ENCODE measurements at regions not wholly inside any gene's neighbourhood (a gene's known extent, or its start where the extent isn't known, plus 50 kb on each side); places are given as distances from the start of the nearest gene placed in this dataset.
"Not testable (repeated sequence)": the region's sequence is repeated elsewhere in the genome, so short reads cannot be mapped to it uniquely, and the experiment has no call there.

GRCh38 chr11:45395421-45395820, 109.3 kb upstream of the SYT13 start:
- H3K4me3 ChIP-seq = no peak overlapping the region
- H3K4me1 ChIP-seq = peaks cover 13% of the 10 kb centered on the region
- no peak for TF ChIP-seq Cebpa-rat (IDR thresholded peaks at IDR 0.05)
- peaks cover 37% of the 10 kb centered on the region; the same call in 1 of the 2 replicates for H4K20me1 ChIP-seq
- no peak overlapping the region for H3K27ac ChIP-seq
- no peak overlapping the region for H3K4me2 ChIP-seq
- H3K9me3 ChIP-seq = no peaks in the 10 kb centered on the region
- no peaks in the 10 kb centered on the region for H3K36me3 ChIP-seq
- peaks cover 34% of the 10 kb centered on the region; the same call in 1 of the 2 replicates for H3K27me3 ChIP-seq
- no peak overlapping the region for H3K9ac ChIP-seq

DNA sequence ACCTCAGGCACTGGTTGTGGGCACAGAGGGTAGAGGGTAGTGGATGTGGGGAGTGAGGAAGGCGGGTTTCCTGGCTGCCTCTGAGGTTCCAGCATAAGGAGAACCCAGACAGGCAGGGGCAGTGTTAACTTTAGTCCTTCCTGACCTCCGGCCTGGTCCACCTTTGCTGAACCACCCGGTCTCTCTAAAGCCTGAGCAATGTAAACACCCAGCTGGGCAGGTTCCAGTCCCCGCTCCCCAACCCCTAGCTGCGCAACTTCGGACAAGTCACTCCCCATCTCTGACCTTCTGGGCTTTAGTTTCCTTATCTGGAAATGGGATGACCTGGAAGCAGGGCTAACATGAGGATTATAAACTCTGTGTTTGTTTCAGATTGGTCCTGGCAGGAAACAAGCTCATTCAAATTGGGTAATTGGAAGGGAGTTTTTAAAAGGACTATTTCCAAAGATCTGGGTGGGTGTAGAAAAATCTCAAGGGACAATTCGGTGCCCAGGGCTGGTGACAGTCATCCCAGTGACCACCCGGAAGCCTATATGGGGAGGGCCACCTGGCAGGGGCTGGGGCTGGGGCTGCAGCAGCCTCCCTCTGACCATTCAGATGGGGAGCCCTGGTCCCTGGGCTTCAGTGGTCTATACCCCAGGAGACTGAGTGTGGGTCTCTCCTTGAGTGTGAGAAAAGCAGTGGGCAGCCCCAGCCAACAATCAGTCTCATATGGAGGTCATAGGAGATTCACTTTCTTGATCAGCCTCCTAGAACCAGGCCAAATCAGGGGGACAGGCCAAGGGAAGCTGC, 108.3 kb upstream of the SYT13 start:
- no peak overlapping the region for H3K4me3 ChIP-seq
- no peak overlapping the region for H3K27ac ChIP-seq
- H3K4me2 ChIP-seq = no peak overlapping the region
- H3K9me3 ChIP-seq = no peaks in the 10 kb centered on the region
- no peak overlapping the region for H3K9ac ChIP-seq
- no peaks in the 10 kb centered on the region for H3K36me3 ChIP-seq
- no peak for TF ChIP-seq Cebpa-rat (IDR thresholded peaks at IDR 0.05)
- H4K20me1 ChIP-seq = peaks cover 47% of the 10 kb centered on the region; the same call in 1 of the 2 replicates
- peaks cover 11% of the 10 kb centered on the region for H3K4me1 ChIP-seq
- peaks cover 43% of the 10 kb centered on the region; the same call in 1 of the 2 replicates for H3K27me3 ChIP-seq

DNA sequence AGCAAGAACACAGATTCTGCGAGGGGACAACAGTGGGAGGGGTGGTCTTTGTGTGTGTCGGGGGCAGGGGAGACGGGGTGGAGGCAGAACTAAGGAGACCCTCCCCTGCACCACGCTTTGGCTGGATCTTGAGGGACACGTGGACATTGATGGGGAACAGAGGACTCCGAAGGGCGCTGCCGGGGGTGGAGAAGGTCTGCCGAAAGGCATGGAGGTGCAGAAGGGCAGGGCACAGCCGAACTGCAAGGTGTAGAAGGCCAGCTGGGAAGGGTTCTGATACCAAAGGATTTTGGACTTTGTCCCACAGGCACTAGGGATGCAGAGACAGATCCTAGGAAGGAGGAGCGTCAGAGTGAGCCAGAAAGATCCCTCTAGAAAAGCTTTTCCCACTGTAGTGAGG, 107.7 kb upstream of the SYT13 start:
- no peaks in the 10 kb centered on the region for H3K36me3 ChIP-seq
- no peak for TF ChIP-seq Cebpa-rat (IDR thresholded peaks at IDR 0.05)
- H3K4me3 ChIP-seq = no peak overlapping the region

GRCh38 chr11:45393334-45393733, 107.2 kb upstream of the SYT13 start:
- no peak for TF ChIP-seq Cebpa-rat (IDR thresholded peaks at IDR 0.05)
- Histone ChIP-seq H3K4me1 (0 out of 2 replicates have a peak, but pooled peaks cover 4% of the 10 kb centered on the region), H3K27ac (no peak overlapping the region), H3K27me3 (peaks cover 55% of the 10 kb centered on the region), H3K4me3 (no peak overlapping the region), H3K9me3 (no peaks in the 10 kb centered on the region), H3K9ac (no peak overlapping the region), H3K4me2 (no peak overlapping the region), H3K36me3 (no peaks in the 10 kb centered on the region), H4K20me1 (peaks cover 55% of the 10 kb centered on the region; the same call in 1 of the 2 replicates)

More for the DNA sequence above, 107.7 kb upstream of the SYT13 start:
- H3K9ac ChIP-seq = no peak overlapping the region
- H3K27ac ChIP-seq = no peak overlapping the region
- H3K27me3 ChIP-seq = peaks cover 50% of the 10 kb centered on the region
- peaks cover 5% of the 10 kb centered on the region for H3K4me1 ChIP-seq
- peaks cover 52% of the 10 kb centered on the region; the same call in 1 of the 2 replicates for H4K20me1 ChIP-seq
- no peaks in the 10 kb centered on the region for H3K9me3 ChIP-seq
- H3K4me2 ChIP-seq = no peak overlapping the region

- Histone ChIP-seq H3K4me3 (no peak overlapping the region), H3K27ac (no peak overlapping the region), H4K20me1 (peaks cover 62% of the 10 kb centered on the region; the same call in 1 of the 2 replicates), H3K9ac (no peak overlapping the region), H3K36me3 (no peaks in the 10 kb centered on the region), H3K4me2 (no peak overlapping the region), H3K4me1 (0 out of 2 replicates have a peak, but pooled peaks cover 4% of the 10 kb centered on the region), H3K9me3 (no peaks in the 10 kb centered on the region), H3K27me3 (peaks cover 61% of the 10 kb centered on the region)
- no peak for TF ChIP-seq Cebpa-rat (IDR thresholded peaks at IDR 0.05)
These were observed 106.5 kb upstream of the SYT13 start for GRCh38 chr11:45392591-45393091.

DNA sequence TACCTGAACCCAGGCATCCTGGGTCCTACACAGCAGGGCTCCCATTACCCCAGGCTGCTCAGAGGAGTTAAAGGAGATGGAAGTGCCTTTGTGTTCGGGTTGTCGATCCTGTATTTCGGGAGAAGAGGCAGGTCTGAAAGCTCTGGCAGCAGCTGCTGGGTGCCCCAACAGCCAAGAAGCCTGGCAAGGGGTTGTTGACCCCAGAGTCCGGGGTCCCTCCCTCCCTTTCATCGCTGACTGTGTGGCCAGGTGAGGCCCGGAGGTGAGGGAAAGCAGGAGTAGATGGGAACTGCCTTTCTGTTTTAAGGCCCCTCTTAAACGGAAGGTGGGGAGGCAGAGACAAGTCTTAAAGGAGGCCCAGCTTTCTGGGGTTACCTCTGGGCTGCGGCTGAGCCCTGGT, 106.0 kb upstream of the SYT13 start:
- H4K20me1 ChIP-seq = peaks cover 67% of the 10 kb centered on the region; the same call in 1 of the 2 replicates
- no peaks in the 10 kb centered on the region for H3K9me3 ChIP-seq
- no peak for TF ChIP-seq Cebpa-rat (IDR thresholded peaks at IDR 0.05)
- H3K27me3 ChIP-seq = peaks cover 66% of the 10 kb centered on the region
- H3K4me1 ChIP-seq = 0 out of 2 replicates have a peak, but pooled peaks cover 4% of the 10 kb centered on the region
- H3K27ac ChIP-seq = no peak overlapping the region
- no peak overlapping the region for H3K9ac ChIP-seq
- no peak overlapping the region for H3K4me3 ChIP-seq
- no peak overlapping the region for H3K4me2 ChIP-seq
- H3K36me3 ChIP-seq = no peaks in the 10 kb centered on the region

DNA sequence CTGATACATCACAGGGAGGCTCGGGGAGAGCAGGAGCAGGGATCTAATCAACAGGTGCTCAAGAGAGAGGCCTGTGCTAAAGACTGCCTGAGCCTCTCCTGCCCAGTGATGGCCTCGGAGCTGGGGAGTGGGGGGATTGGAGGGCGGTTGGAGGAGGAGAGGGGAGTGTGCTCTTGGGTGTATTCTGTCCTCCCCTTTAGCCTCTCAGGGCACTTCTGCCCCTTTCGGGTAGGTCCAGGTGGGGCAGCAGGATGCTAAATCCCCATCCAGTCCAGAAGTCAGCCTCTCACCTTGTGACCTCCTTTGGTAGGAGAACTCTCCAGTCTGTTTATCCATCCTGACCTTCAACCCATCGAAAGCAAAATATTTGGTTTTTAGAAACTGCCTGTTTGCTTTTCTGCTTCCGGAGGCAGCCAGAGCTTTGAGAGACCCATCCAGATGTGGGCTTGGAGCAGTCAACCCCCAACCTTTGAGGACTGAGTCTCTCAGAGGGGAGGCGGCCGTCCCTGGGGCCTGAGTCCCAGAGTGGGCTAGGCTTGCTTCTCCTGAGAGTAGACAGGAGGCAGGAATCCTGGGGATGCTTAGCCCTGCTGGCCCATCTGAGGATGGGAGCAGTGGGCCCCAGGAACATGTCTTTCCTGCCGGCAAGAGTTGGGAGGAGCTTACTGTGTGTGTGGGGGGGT, 105.2 kb upstream of the SYT13 start:
- no peak overlapping the region for H3K4me3 ChIP-seq
- peaks cover 75% of the 10 kb centered on the region; the same call in 1 of the 2 replicates for H4K20me1 ChIP-seq
- H3K4me1 ChIP-seq = 0 out of 2 replicates have a peak, but pooled peaks cover 4% of the 10 kb centered on the region
- no peaks in the 10 kb centered on the region for H3K9me3 ChIP-seq
- no peak overlapping the region for H3K27ac ChIP-seq
- no peak overlapping the region for H3K4me2 ChIP-seq
- H3K36me3 ChIP-seq = no peaks in the 10 kb centered on the region
- H3K27me3 ChIP-seq = peaks cover 75% of the 10 kb centered on the region
- H3K9ac ChIP-seq = no peak overlapping the region
- TF ChIP-seq Cebpa-rat (IDR thresholded peaks at IDR 0.05) = no peak

GRCh38 chr11:45390407-45390806, 104.3 kb upstream of the SYT13 start:
- peaks cover 84% of the 10 kb centered on the region for H3K27me3 ChIP-seq
- no peaks in the 10 kb centered on the region for H3K9me3 ChIP-seq
- H3K4me3 ChIP-seq = no peak overlapping the region
- no peak overlapping the region for H3K4me2 ChIP-seq
- peaks cover 82% of the 10 kb centered on the region for H4K20me1 ChIP-seq
- H3K4me1 ChIP-seq = peaks cover 5% of the 10 kb centered on the region
- no peak overlapping the region for H3K9ac ChIP-seq
- H3K27ac ChIP-seq = no peak overlapping the region
- no peak for TF ChIP-seq Cebpa-rat (IDR thresholded peaks at IDR 0.05)
- H3K36me3 ChIP-seq = no peaks in the 10 kb centered on the region

DNA sequence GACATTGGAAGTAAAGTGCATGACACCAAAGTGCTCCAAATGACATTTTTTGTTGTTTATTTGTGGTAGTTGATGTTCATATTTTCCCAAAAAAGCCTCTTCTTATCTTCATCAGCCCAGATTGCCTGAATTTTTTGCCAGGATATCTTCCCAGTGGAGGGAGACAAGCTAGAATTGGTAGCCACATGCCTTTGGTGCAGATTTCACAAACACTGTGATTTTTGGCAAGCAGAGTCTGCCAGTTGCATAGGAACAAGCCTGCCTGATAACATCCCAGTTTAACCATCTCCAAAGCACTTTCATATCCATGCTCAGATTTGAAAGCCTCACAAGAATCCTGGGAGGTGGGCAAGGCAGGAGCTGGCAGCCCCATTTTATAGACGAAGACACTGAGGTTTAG, 102.3 kb upstream of the SYT13 start:
- Histone ChIP-seq H3K36me3 (no peaks in the 10 kb centered on the region), H3K4me3 (no peak overlapping the region), H3K9ac (no peak overlapping the region), H3K27me3 (peaks cover 96% of the 10 kb centered on the region), H3K4me2 (no peak overlapping the region), H3K27ac (no peak overlapping the region), H3K4me1 (peaks cover 24% of the 10 kb centered on the region), H4K20me1 (peaks cover 90% of the 10 kb centered on the region), H3K9me3 (no peaks in the 10 kb centered on the region)
- TF ChIP-seq Cebpa-rat (IDR thresholded peaks at IDR 0.05) = no peak

DNA sequence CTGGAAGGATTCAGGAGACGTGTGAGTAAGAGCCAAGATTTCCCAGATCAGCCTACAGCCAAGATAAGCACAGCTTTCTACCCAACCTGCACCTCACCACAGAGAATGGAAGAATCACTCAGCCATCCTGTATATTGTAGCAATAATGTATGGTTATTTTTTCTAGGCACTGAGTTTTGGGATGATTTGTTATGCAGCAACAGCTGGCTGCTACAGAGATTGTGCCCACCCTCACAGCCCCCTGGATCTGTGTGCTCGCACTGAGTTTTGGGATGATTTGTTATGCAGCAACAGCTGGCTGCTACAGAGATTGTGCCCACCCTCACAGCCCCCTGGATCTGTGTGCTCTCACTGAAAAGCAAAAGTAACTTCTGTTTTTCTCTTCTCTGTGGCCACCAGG, 101.7 kb upstream of the SYT13 start:
- peaks cover 94% of the 10 kb centered on the region for H3K27me3 ChIP-seq
- not testable (repeated sequence) for H3K9ac ChIP-seq

More for the DNA sequence above, 101.7 kb upstream of the SYT13 start:
- Histone ChIP-seq H3K4me1 (peaks cover 30% of the 10 kb centered on the region), H4K20me1 (peaks cover 90% of the 10 kb centered on the region)
- not testable (repeated sequence) for H3K9me3 ChIP-seq, H3K27ac ChIP-seq, H3K4me3 ChIP-seq, H3K36me3 ChIP-seq, H3K4me2 ChIP-seq

Measured in BLaER1 (cell line).